IMR-90 (cell line): ENCODE measurements at regions not wholly inside any gene's neighbourhood (a gene's known extent, or its start where the extent isn't known, plus 50 kb on each side); places are given as distances from the start of the nearest gene placed in this dataset.

Experiments used
- ATAC-seq: fragments of 200-7000 bp; cut with Tn5 transposase; 2 replicates; pipeline ENCODE4 v1.9.1; 2020; ENCODE audit warnings: low read depth, mild to moderate bottlenecking, moderate library complexity
- BruUV-seq: library from RNA; stranded (reverse); fragments of 400-500 nt; replicated peaks from 2 replicates; lab custom pipeline; 2021; lab: Mats Ljungman, UMichigan
- CTCF ChIA-PET: fragments of 300-600 bp; formaldehyde crosslinking; extraction: SDS; loops from one replicate; lab custom pipeline; 2021; ENCODE audit warnings: antibody characterized with exemption; lab: Yijun Ruan, JAX
- POLR2A ChIA-PET: fragments of 300-600 bp; sonication (Branson Sonifier 250); formaldehyde crosslinking; loops from one replicate; lab custom pipeline; 2022; ENCODE audit warnings: antibody characterized with exemption; ENCODE audit not compliant: unreplicated experiment; lab: Charles Lee
- DNase-seq: peaks from one replicate; pipeline ENCODE4 v3.0.0; 2013
- H2AFZ ChIP-seq: replicated peaks from 2 replicates; pipeline ENCODE3; 2013; ENCODE audit warnings: low read length, mild to moderate bottlenecking; ENCODE audit not compliant: poor library complexity
- H2AK5ac ChIP-seq: 2 replicates; pipeline ENCODE4 v1.6.1; 2013; ENCODE audit warnings: low read depth, low read length, inconsistent platforms
- H2AK9ac ChIP-seq: replicated peaks from 2 replicates; pipeline ENCODE3; 2013; ENCODE audit warnings: mild to moderate bottlenecking, low read depth, low read length, moderate library complexity; ENCODE audit not compliant: poor library complexity
- H2BK120ac ChIP-seq: 2 replicates; pipeline ENCODE4 v1.6.1; 2013; ENCODE audit warnings: low read depth, low read length, inconsistent platforms
- H2BK15ac ChIP-seq: 3 replicates; pipeline ENCODE4 v1.6.1; 2013; ENCODE audit warnings: low read depth, low read length, inconsistent platforms
- H2BK20ac ChIP-seq: 2 replicates; pipeline ENCODE4 v1.6.1; 2013; ENCODE audit warnings: low read depth, mild to moderate bottlenecking, inconsistent platforms, low read length, moderate library complexity
- H2BK5ac ChIP-seq: 2 replicates; pipeline ENCODE4 v1.6.1; 2013; ENCODE audit warnings: mild to moderate bottlenecking, low read depth, low read length, inconsistent platforms; ENCODE audit not compliant: poor library complexity, severe bottlenecking
- H3K14ac ChIP-seq: replicated peaks from 2 replicates; pipeline ENCODE4 v1.6.1; 2013; ENCODE audit warnings: low read depth, low read length, inconsistent platforms
- H3K18ac ChIP-seq: 2 replicates; pipeline ENCODE4 v1.6.1; 2013; ENCODE audit warnings: low read depth, low read length, control low read depth
- H3K23ac ChIP-seq: 2 replicates; pipeline ENCODE4 v1.6.1; 2013; ENCODE audit warnings: low read depth, low read length, inconsistent platforms
- H3K27ac ChIP-seq: 2 replicates; pipeline ENCODE4 v1.5.1; 2013; ENCODE audit warnings: mild to moderate bottlenecking, control low read depth, low read length; ENCODE audit not compliant: insufficient read depth
- H3K27me3 ChIP-seq: 2 replicates; pipeline ENCODE4 v1.6.1; 2013; ENCODE audit warnings: low read length; ENCODE audit not compliant: control insufficient read depth, insufficient read depth
- H3K36me3 ChIP-seq: 2 replicates; pipeline ENCODE4 v1.6.1; 2013; ENCODE audit warnings: low read length, mixed read lengths; ENCODE audit not compliant: control insufficient read depth, insufficient read depth
- H3K4ac ChIP-seq: 2 replicates; pipeline ENCODE4 v1.6.1; 2013; ENCODE audit warnings: low read depth, low read length, inconsistent platforms
- H3K4me1 ChIP-seq: 2 replicates; pipeline ENCODE4 v1.6.1; 2013; ENCODE audit warnings: low read length, mixed read lengths; ENCODE audit not compliant: control insufficient read depth, insufficient read depth
- H3K4me2 ChIP-seq: 2 replicates; pipeline ENCODE4 v1.6.1; 2013; ENCODE audit warnings: low read depth, mild to moderate bottlenecking, control low read depth, low read length, moderate library complexity
- H3K4me3 ChIP-seq: 2 replicates; pipeline ENCODE4 v1.5.1; 2013; ENCODE audit warnings: low read depth, mild to moderate bottlenecking, control low read depth, low read length, moderate library complexity; ENCODE audit not compliant: insufficient read depth
- H3K56ac ChIP-seq: 2 replicates; pipeline ENCODE4 v1.6.1; 2013; ENCODE audit warnings: low read length, inconsistent platforms; ENCODE audit not compliant: insufficient read depth; ENCODE audit errors: extremely low read depth
- H3K79me1 ChIP-seq, 2 experiments: 2 replicates each; pipeline ENCODE4 v1.6.1; 2013; ENCODE audit warnings: low read length in 2 of 2, inconsistent platforms in 1 of 2, low read depth in 1 of 2
- H3K9ac ChIP-seq: 2 replicates; pipeline ENCODE4 v1.6.1; 2013; ENCODE audit warnings: low read depth, low read length, control low read depth
- H3K9me1 ChIP-seq: 2 replicates; pipeline ENCODE4 v1.6.1; 2013; ENCODE audit warnings: low read length, inconsistent platforms; ENCODE audit not compliant: insufficient read depth
- H3K9me3 ChIP-seq: 2 replicates; pipeline ENCODE4 v1.6.1; 2013; ENCODE audit warnings: low read length; ENCODE audit not compliant: control insufficient read depth, insufficient read depth
- H4K20me1 ChIP-seq: 2 replicates; pipeline ENCODE4 v1.6.1; 2013; ENCODE audit warnings: low read length, inconsistent platforms; ENCODE audit not compliant: insufficient read depth
- H4K5ac ChIP-seq: 2 replicates; pipeline ENCODE4 v1.6.1; 2013; ENCODE audit warnings: mild to moderate bottlenecking, low read depth, low read length, control low read depth
- H4K8ac ChIP-seq, 2 experiments: 2 replicates each; pipeline ENCODE4 v1.6.1; 2013; ENCODE audit warnings: low read depth in 2 of 2, low read length in 2 of 2, control low read depth in 1 of 2, inconsistent platforms in 1 of 2
- H4K91ac ChIP-seq: 2 replicates; pipeline ENCODE4 v1.6.1; 2013; ENCODE audit warnings: low read depth, low read length, inconsistent platforms; ENCODE audit not compliant: insufficient read depth
- BHLHE40 ChIP-seq: fragments of 150-350 bp; IDR thresholded peaks from 2 replicates; pipeline ENCODE4 v1.6.1; 2016; ENCODE audit warnings: mild to moderate bottlenecking, low read depth, low read length
- CEBPB ChIP-seq: IDR thresholded peaks from 2 replicates; pipeline ENCODE4 v1.6.1; 2012; ENCODE audit warnings: low read depth, low read length, improper control_type of control experiment
- FOS ChIP-seq: fragments of 150-350 bp; IDR thresholded peaks from 2 replicates; pipeline ENCODE4 v1.6.1; 2016; ENCODE audit warnings: low read depth, low read length
- MXI1 ChIP-seq: IDR thresholded peaks from 2 replicates; pipeline ENCODE4 v1.6.1; 2012; ENCODE audit warnings: low read depth, mild to moderate bottlenecking, low read length, moderate library complexity, borderline replicate concordance
- RCOR1 ChIP-seq: IDR thresholded peaks from 2 replicates; pipeline ENCODE4 v1.6.1; 2012; ENCODE audit warnings: mild to moderate bottlenecking, low read length, improper control_type of control experiment; ENCODE audit not compliant: insufficient replicate concordance
- RFX5 ChIP-seq: IDR thresholded peaks from 2 replicates; pipeline ENCODE4 v1.8.0; 2012; ENCODE audit warnings: low read depth, mild to moderate bottlenecking, low read length, moderate library complexity
- WGBS, 2 experiments: methylation state at CpG; one replicate each; pipeline versions ENCODE4 v1.1.5 to v1.1.7; 2013; ENCODE audit warnings: missing lambda C conversion rate in 2 of 2; ENCODE audit not compliant: insufficient read length in 1 of 2; ENCODE audit errors: extremely low coverage in 2 of 2; 5-methylcytosine and 5-hydroxymethylcytosine counted together
- dilution Hi-C: fragments of 300-500 bp; cut with HindIII; formaldehyde crosslinking; loops from one replicate; pipeline ENCODE4 v1.14.3; 2018; ENCODE audit warnings: low sequenced_read_pairs; ENCODE audit not compliant: unreplicated experiment
- in situ Hi-C: fragments of 300-500 bp; cut with MboI; formaldehyde crosslinking; loops from 3 replicates; pipeline ENCODE4 v1.14.3; 2019; ENCODE audit warnings: low sequenced_read_pairs, inconsistent platforms, mixed read lengths
- intact Hi-C: fragments of 100-400 bp; cut with micrococcal nuclease; formaldehyde crosslinking; loops from 2 replicates; pipeline ENCODE4 v1.10.0; 2022

- H4K91ac ChIP-seq, result no peak overlapping the region
- in situ Hi-C loops, result no loop called here
- H2AK5ac ChIP-seq, result no peak overlapping the region
- H3K79me1 ChIP-seq, result no peaks in the 10 kb centered on the region
- H3K18ac ChIP-seq, result no peak overlapping the region
- no peaks in the 10 kb centered on the region for H4K20me1 ChIP-seq
- WGBS, 2 experiments, result no CpG with 5 or more reads among the region's 3 CpGs
- H3K27ac ChIP-seq, result no peak overlapping the region
- no peak overlapping the region for H4K8ac ChIP-seq
- POLR2A ChIA-PET, result no interaction called here
- H3K27me3 ChIP-seq, result no peaks in the 10 kb centered on the region
- no peak overlapping the region for H3K4ac ChIP-seq
- DNase-seq, result no peak
- H3K36me3 ChIP-seq, result no peaks in the 10 kb centered on the region
- H3K14ac ChIP-seq, result no peak overlapping the region
- no peak overlapping the region for H2BK120ac ChIP-seq
- no peak overlapping the region for H4K5ac ChIP-seq
- no peak for TF ChIP-seq CEBPB
- TF ChIP-seq RFX5, result no peak
- TF ChIP-seq MXI1, result no peak
- TF ChIP-seq RCOR1, result no peak
- TF ChIP-seq BHLHE40, result no peak
- no peak for TF ChIP-seq FOS
- H3K4me1 ChIP-seq, result no peaks in the 10 kb centered on the region
- no peak overlapping the region for H2AFZ ChIP-seq
- H3K4me3 ChIP-seq, result no peak overlapping the region
- H3K56ac ChIP-seq, result no peak overlapping the region
- no TSS peak for BruUV-seq
- no peak overlapping the region for H2BK15ac ChIP-seq
- no peak for ATAC-seq
- H2AK9ac ChIP-seq, result no peak overlapping the region
- H2BK20ac ChIP-seq, result no peak overlapping the region
- H3K4me2 ChIP-seq, result no peak overlapping the region
- H3K9me1 ChIP-seq, result no peaks in the 10 kb centered on the region
- no peak overlapping the region for H3K23ac ChIP-seq
- H3K9me3 ChIP-seq, result peaks cover 14% of the 10 kb centered on the region
- CTCF ChIA-PET, result no interaction called here
- H2BK5ac ChIP-seq, result no peak overlapping the region
- intact Hi-C loops, result no loop called here
- dilution Hi-C loops, result no loop called here
- no peak overlapping the region for H3K9ac ChIP-seq
Observed at GRCh38 chr12:126346087-126346486, 1280.9 kb downstream of the AACS start.
